GM12878 (cell line): ENCODE measurements at regions not wholly inside any gene's neighbourhood (a gene's known extent, or its start where the extent isn't known, plus 50 kb on each side); places are given as distances from the start of the nearest gene placed in this dataset.

ENCODE experiments used
- ATAC-seq: fragments of 200-7000 bp; cut with Tn5 transposase; 3 replicates; pipeline ENCODE4 v1.9.1; 2020; ENCODE audit warnings: mild to moderate bottlenecking, moderate library complexity
- BruUV-seq: library from RNA; stranded (reverse); fragments of 400-500 nt; replicated peaks from 2 replicates; lab custom pipeline; 2021; lab: Mats Ljungman, UMichigan
- CTCF ChIA-PET: fragments of 300-600 bp; sonication (Branson Sonifier 250); formaldehyde crosslinking; extraction: SDS; loops from one replicate; lab custom pipeline; 2021; ENCODE audit warnings: inconsistent platforms; lab: Yijun Ruan, JAX
- POLR2A ChIA-PET: fragments of 350-600 bp; formaldehyde crosslinking; extraction: SDS; loops from one replicate; lab custom pipeline; 2021; ENCODE audit warnings: inconsistent platforms; lab: Charles Lee
- RAD21 ChIA-PET: fragments of 300-600 bp; sonication (Branson Sonifier 250); formaldehyde crosslinking; loops from one replicate; lab custom pipeline; 2023; ENCODE audit warnings: antibody characterized with exemption; ENCODE audit not compliant: unreplicated experiment; lab: Charles Lee
- SMC1A ChIA-PET: fragments of 300-600 bp; sonication (Branson Sonifier 250); formaldehyde crosslinking; loops from one replicate; lab custom pipeline; 2023; ENCODE audit not compliant: unreplicated experiment, uncharacterized antibody; lab: Charles Lee
- DNase-seq: peaks from one replicate; pipeline ENCODE4 v3.0.0-alpha.2; 2011; ENCODE audit warnings: low read depth, low spot score
- FAIRE-seq: peaks from 3 replicates; lab custom pipeline; 2011; peaks lifted over from hg19 to GRCh38; lab: Jason Lieb, UNC
- H2AFZ ChIP-seq: 2 replicates; pipeline ENCODE4 v1.6.0; 2011; ENCODE audit warnings: low read depth, low read length, control low read depth; ENCODE audit not compliant: control insufficient read depth
- H3K27ac ChIP-seq: 2 replicates; pipeline ENCODE4 v1.5.1; 2011; ENCODE audit warnings: control low read depth; ENCODE audit not compliant: control insufficient read depth, insufficient read depth
- H3K27me3 ChIP-seq, 2 experiments: replicated peaks in 1 of 2; 2 replicates each; pipeline versions ENCODE4 v1.6.0 to v1.6.1; 2011; ENCODE audit warnings: low read length in 1 of 2; ENCODE audit not compliant: control insufficient read depth in 2 of 2, insufficient read depth in 2 of 2
- H3K36me3 ChIP-seq, 2 experiments: 2 replicates each; pipeline ENCODE4 v1.5.1; 2011; ENCODE audit warnings: low read length in 1 of 2; ENCODE audit not compliant: control insufficient read depth in 2 of 2, insufficient read depth in 2 of 2
- H3K4me1 ChIP-seq: 2 replicates; pipeline ENCODE4 v1.6.1; 2011; ENCODE audit warnings: mild to moderate bottlenecking, low read length, moderate library complexity, mixed read lengths; ENCODE audit not compliant: control insufficient read depth, insufficient read depth
- H3K4me2 ChIP-seq: 2 replicates; pipeline ENCODE4 v1.6.0; 2011; ENCODE audit warnings: control low read depth; ENCODE audit not compliant: control insufficient read depth, insufficient read depth
- H3K4me3 ChIP-seq: fragments of 200-600 bp; sonication (generic); 2 replicates; pipeline ENCODE4 v1.5.1; 2016
- H3K79me2 ChIP-seq: 2 replicates; pipeline ENCODE4 v1.6.0; 2011; ENCODE audit warnings: low read length; ENCODE audit not compliant: control insufficient read depth, insufficient read depth
- H3K9ac ChIP-seq: 2 replicates; pipeline ENCODE4 v1.8.0; 2011; ENCODE audit warnings: low read length, control low read depth, mixed read lengths; ENCODE audit not compliant: control insufficient read depth, insufficient read depth
- H3K9me3 ChIP-seq: replicated peaks from 3 replicates; pipeline ENCODE4 v1.5.1; 2011; ENCODE audit warnings: mild to moderate bottlenecking, low read length; ENCODE audit not compliant: control insufficient read depth, insufficient read depth
- H4K20me1 ChIP-seq: 2 replicates; pipeline ENCODE4 v1.6.0; 2011; ENCODE audit not compliant: control insufficient read depth, insufficient read depth
- ASH2L ChIP-seq: fragments of 300-600, 200-600 bp; sonication (generic); IDR thresholded peaks from 2 replicates; pipeline ENCODE4 v1.6.1; 2017; ENCODE audit warnings: low read depth, mild to moderate bottlenecking, borderline replicate concordance
- ATF2 ChIP-seq: IDR thresholded peaks from 2 replicates; pipeline ENCODE4 v1.6.1; 2012; ENCODE audit warnings: low read length, inconsistent platforms
- BACH1 ChIP-seq: fragments of 450-650 bp; IDR thresholded peaks from 2 replicates; pipeline ENCODE4 v1.6.1; 2017; ENCODE audit warnings: mild to moderate bottlenecking, borderline replicate concordance
- CBX3 ChIP-seq: fragments of 200-600 bp; sonication (generic); IDR thresholded peaks from 2 replicates; pipeline ENCODE4 v1.6.1; 2016; ENCODE audit warnings: low read depth, borderline replicate concordance
- CBX5 ChIP-seq: sonication (generic); IDR thresholded peaks from 2 replicates; pipeline ENCODE4 v1.6.1; 2016; ENCODE audit warnings: low read depth, moderate library complexity, mild to moderate bottlenecking, inconsistent platforms
- CHD1 ChIP-seq: IDR thresholded peaks from 2 replicates; pipeline ENCODE4 v1.6.1; 2012; ENCODE audit warnings: low read depth, low read length, improper control_type of control experiment
- CREM ChIP-seq: IDR thresholded peaks from 2 replicates; pipeline ENCODE4 v1.6.1; 2014; ENCODE audit warnings: antibody characterized with exemption, low read depth
- EP300 ChIP-seq, 2 experiments: fragments of 150-350 bp in 1 of 2; IDR thresholded peaks; 2 replicates each; pipeline ENCODE4 v1.6.1; 2011 to 2012; ENCODE audit warnings: low read depth in 2 of 2, low read length in 2 of 2, borderline replicate concordance in 1 of 2, improper control_type of control experiment in 1 of 2, inconsistent platforms in 1 of 2; ENCODE audit not compliant: control insufficient read depth in 1 of 2
- EZH2 ChIP-seq: IDR thresholded peaks from 2 replicates; pipeline ENCODE4 v1.6.1; 2012; ENCODE audit warnings: low read depth, mild to moderate bottlenecking, control low read depth, inconsistent platforms, low read length, borderline replicate concordance; ENCODE audit not compliant: control insufficient read depth
- FOS ChIP-seq: IDR thresholded peaks from 3 replicates; pipeline ENCODE4 v1.6.1; 2011; ENCODE audit warnings: borderline replicate concordance; ENCODE audit not compliant: insufficient read length; ENCODE audit errors: extremely low read depth
- KAT2A ChIP-seq: conservative IDR thresholded peaks from 2 replicates; pipeline ENCODE4 v1.6.1; 2011; ENCODE audit warnings: low read depth, low read length; ENCODE audit not compliant: control insufficient read depth
- MYB ChIP-seq: fragments of 150-350 bp; IDR thresholded peaks from 2 replicates; pipeline ENCODE4 v1.6.1; 2014; ENCODE audit warnings: mild to moderate bottlenecking, low read depth, low read length, borderline replicate concordance
- MYC ChIP-seq: IDR thresholded peaks from 2 replicates; pipeline ENCODE4 v1.6.1; 2011; ENCODE audit warnings: mild to moderate bottlenecking, low read length, moderate library complexity, inconsistent platforms; ENCODE audit not compliant: insufficient read depth, insufficient replicate concordance, insufficient read length, severe bottlenecking
- NBN ChIP-seq: fragments of 450-650 bp; IDR thresholded peaks from 2 replicates; pipeline ENCODE4 v1.6.1; 2016
- NFYB ChIP-seq: IDR thresholded peaks from 2 replicates; pipeline ENCODE4 v1.6.1; 2011; ENCODE audit warnings: low read depth, mild to moderate bottlenecking, low read length, improper control_type of control experiment, moderate library complexity; ENCODE audit not compliant: insufficient read depth
- NR2C2 ChIP-seq: IDR thresholded peaks from 2 replicates; pipeline ENCODE4 v1.6.1; 2011; ENCODE audit warnings: borderline replicate concordance, low read depth; ENCODE audit not compliant: control insufficient read depth, insufficient read length
- NRF1 ChIP-seq: conservative IDR thresholded peaks from 2 replicates; pipeline ENCODE4 v1.6.1; 2011; ENCODE audit warnings: mild to moderate bottlenecking, low read depth, low read length, improper control_type of control experiment
- POLR2AphosphoS2 ChIP-seq: IDR thresholded peaks from 2 replicates; pipeline ENCODE4 v1.6.1; 2011; ENCODE audit warnings: low read depth, mild to moderate bottlenecking, low read length, improper control_type of control experiment, moderate library complexity
- POLR2AphosphoS5 ChIP-seq: IDR thresholded peaks from 2 replicates; pipeline ENCODE4 v1.6.1; 2011; ENCODE audit warnings: mild to moderate bottlenecking, low read length, inconsistent platforms
- RB1 ChIP-seq: fragments of 450-650 bp; formaldehyde crosslinking; IDR thresholded peaks from 2 replicates; pipeline ENCODE4 v1.6.1; 2017; ENCODE audit warnings: mild to moderate bottlenecking, borderline replicate concordance
- RELB ChIP-seq: fragments of 450-650 bp; IDR thresholded peaks from 2 replicates; pipeline ENCODE4 v1.6.1; 2017; ENCODE audit warnings: low read depth, mild to moderate bottlenecking, moderate library complexity
- SMARCA5 ChIP-seq: fragments of 450-650 bp; IDR thresholded peaks from 2 replicates; pipeline ENCODE4 v1.6.1; 2017; ENCODE audit warnings: mild to moderate bottlenecking
- SREBF1 ChIP-seq: IDR thresholded peaks from 2 replicates; pipeline ENCODE4 v1.6.1; 2012; ENCODE audit warnings: mild to moderate bottlenecking, low read length
- STAT1 ChIP-seq: fragments of 450-650 bp; conservative IDR thresholded peaks from 2 replicates; pipeline ENCODE4 v1.6.1; 2014; ENCODE audit warnings: antibody characterized with exemption, mild to moderate bottlenecking
- TAF1 ChIP-seq: IDR thresholded peaks from 2 replicates; pipeline ENCODE4 v1.6.1; 2011; ENCODE audit warnings: mild to moderate bottlenecking, low read depth, low read length, borderline replicate concordance
- TCF12 ChIP-seq: IDR thresholded peaks from 2 replicates; pipeline ENCODE4 v1.6.1; 2011; ENCODE audit warnings: low read depth, mild to moderate bottlenecking, low read length
- WGBS: methylation state at CpG from one replicate; pipeline ENCODE4 v1.1.6; 2016; ENCODE audit warnings: low lambda C conversion rate; ENCODE audit not compliant: insufficient replicate concordance, insufficient coverage; ENCODE audit errors: missing lambda C conversion rate; 5-methylcytosine and 5-hydroxymethylcytosine counted together
- in situ Hi-C: fragments of 300-500 bp; cut with MboI; formaldehyde crosslinking; loops from 9 replicates; pipeline ENCODE4 v1.14.3; 2018; ENCODE audit warnings: mixed read lengths
- intact Hi-C: fragments of 100-400 bp; cut with micrococcal nuclease; formaldehyde crosslinking; loops from one replicate; pipeline ENCODE4 v1.14.2; 2022; ENCODE audit not compliant: unreplicated experiment

GRCh38 chr5:58172946-58173345 is 286.9 kb downstream of the PLK2 start (continued):
- TF ChIP-seq POLR2AphosphoS2: no peak
- TF ChIP-seq SREBF1: no peak
- TF ChIP-seq STAT1: no peak
- TF ChIP-seq RB1: no peak
- TF ChIP-seq KAT2A: no peak
- TF ChIP-seq CBX3: no peak
- no peak for TF ChIP-seq CREM
- TF ChIP-seq MYC: no peak
- no peak for TF ChIP-seq POLR2AphosphoS5
- TF ChIP-seq SMARCA5: no peak
- TF ChIP-seq FOS: no peak

GRCh38 chr5:58165152-58165551 is 294.7 kb downstream of the PLK2 start:
- Histone ChIP-seq H4K20me1 (no peaks in the 10 kb centered on the region), H3K4me1 (no peaks in the 10 kb centered on the region), H3K36me3 (no peaks in the 10 kb centered on the region), H3K79me2 (no peaks in the 10 kb centered on the region), H3K4me3 (no peak overlapping the region), H2AFZ (no peak overlapping the region), H3K27ac (no peak overlapping the region), H3K9ac (no peak overlapping the region), H3K9me3 (no peaks in the 10 kb centered on the region), H3K4me2 (no peak overlapping the region), H3K27me3 (no peaks in the 10 kb centered on the region)
- ChIA-PET SMC1A (no interaction called here), RAD21 (no interaction called here), CTCF (no interaction called here), POLR2A (no interaction called here)
- no TSS peak for BruUV-seq
- no peak for DNase-seq
- intact Hi-C loops: no loop called here
- WGBS: 30% methylated on average over 3 of the region's 3 CpGs
- FAIRE-seq: no peak
- no peak for ATAC-seq
- in situ Hi-C loops: no loop called here
- TF ChIP-seq EP300 (IDR thresholded peaks at IDR 0.05; ENCODE audit: borderline replicate concordance in 1 of 2, control insufficient read depth in 1 of 2, low read depth in 2 of 2, low read length in 2 of 2): no peak
- no peak for TF ChIP-seq CHD1
- TF ChIP-seq CBX5: no peak
- TF ChIP-seq BACH1: no peak
- TF ChIP-seq NRF1: no peak
- TF ChIP-seq NR2C2: no peak
- TF ChIP-seq RELB: no peak
- no peak for TF ChIP-seq ATF2
- no peak for TF ChIP-seq TAF1
- no peak for TF ChIP-seq EZH2
- no peak for TF ChIP-seq ASH2L
- no peak for TF ChIP-seq NFYB
- no peak for TF ChIP-seq MYB
- no peak for TF ChIP-seq NBN
- TF ChIP-seq TCF12: no peak
